H1 (cell line): ENCODE measurements at regions not wholly inside any gene's neighbourhood (a gene's known extent, or its start where the extent isn't known, plus 50 kb on each side); places are given as distances from the start of the nearest gene placed in this dataset.

Source experiments
- CTCF ChIA-PET: fragments of 300-600 bp; sonication (Branson Sonifier 250); formaldehyde crosslinking; loops from one replicate; lab custom pipeline; 2021; ENCODE audit not compliant: partially characterized antibody; lab: Charles Lee
- POLR2A ChIA-PET: fragments of 300-600 bp; sonication (Branson Sonifier 250); formaldehyde crosslinking; loops from one replicate; lab custom pipeline; 2021; ENCODE audit warnings: inconsistent platforms; ENCODE audit not compliant: partially characterized antibody; lab: Charles Lee
- DNase-seq, 2 experiments: peaks; one replicate each; pipeline versions ENCODE4 v3.0.0 to v3.0.0-alpha.2; 2010 to 2022; ENCODE audit warnings: low spot score in 2 of 2, low read depth in 1 of 2, mixed read lengths in 1 of 2
- FAIRE-seq: peaks from 2 replicates; lab custom pipeline; 2011; peaks lifted over from hg19 to GRCh38; lab: Jason Lieb, UNC
- H2AFZ ChIP-seq: 2 replicates; pipeline ENCODE4 v1.8.1; 2012; ENCODE audit warnings: low read length, inconsistent platforms
- H2AK5ac ChIP-seq: 2 replicates; pipeline ENCODE4 v1.6.1; 2013; ENCODE audit warnings: low read depth, low read length
- H2BK120ac ChIP-seq: replicated peaks from 2 replicates; pipeline ENCODE3; 2013; ENCODE audit warnings: low read depth, low read length, inconsistent platforms
- H2BK12ac ChIP-seq: 2 replicates; pipeline ENCODE4 v1.6.1; 2013; ENCODE audit warnings: low read depth, low read length
- H2BK15ac ChIP-seq: 2 replicates; pipeline ENCODE4 v1.6.1; 2013; ENCODE audit warnings: low read length
- H2BK20ac ChIP-seq: 2 replicates; pipeline ENCODE4 v1.6.1; 2013; ENCODE audit warnings: low read length
- H2BK5ac ChIP-seq: 2 replicates; pipeline ENCODE4 v1.6.1; 2013; ENCODE audit warnings: low read depth, low read length
- H3K14ac ChIP-seq: 2 replicates; pipeline ENCODE4 v1.6.1; 2013; ENCODE audit warnings: inconsistent platforms; ENCODE audit not compliant: insufficient read length
- H3K18ac ChIP-seq: 2 replicates; pipeline ENCODE4 v1.6.1; 2013; ENCODE audit warnings: low read length; ENCODE audit errors: extremely low read depth
- H3K23ac ChIP-seq: 2 replicates; pipeline ENCODE4 v1.6.1; 2013; ENCODE audit warnings: inconsistent platforms; ENCODE audit not compliant: insufficient read length
- H3K23me2 ChIP-seq: 2 replicates; pipeline ENCODE4 v1.6.1; 2013; ENCODE audit warnings: low read depth, low read length
- H3K27ac ChIP-seq: 2 replicates; pipeline ENCODE4 v1.6.1; 2011; ENCODE audit warnings: low read depth, low read length, inconsistent platforms
- H3K27me3 ChIP-seq, 4 experiments: replicated peaks in 1 of 4; 1 replicate in 1 of 4; 2 replicates in 3 of 4; pipeline versions ENCODE4 v1.6.1 to v1.8.1; 2011 to 2013; ENCODE audit warnings: low read length in 3 of 4, mild to moderate bottlenecking in 3 of 4, inconsistent platforms in 2 of 4, mixed read lengths in 2 of 4, moderate library complexity in 1 of 4; ENCODE audit not compliant: control insufficient read depth in 3 of 4, insufficient read depth in 3 of 4; ENCODE audit errors: extremely low read depth in 1 of 4
- H3K36me3 ChIP-seq, 4 experiments: 2 replicates each; pipeline versions ENCODE4 v1.6.1 to v1.8.1; 2011 to 2013; ENCODE audit warnings: mild to moderate bottlenecking in 4 of 4, low read length in 3 of 4, moderate library complexity in 2 of 4, control low read depth in 1 of 4, inconsistent platforms in 1 of 4; ENCODE audit not compliant: insufficient read depth in 4 of 4, control insufficient read depth in 2 of 4
- H3K4ac ChIP-seq: replicated peaks from 2 replicates; pipeline ENCODE3; 2013; ENCODE audit warnings: low read length, low read depth, mixed read lengths, inconsistent platforms; ENCODE audit not compliant: insufficient read length
- H3K4me1 ChIP-seq, 4 experiments: replicated peaks in 1 of 4; 1 replicate in 1 of 4; 2 replicates in 3 of 4; pipeline versions ENCODE4 v1.6.1 to v1.8.1; 2011 to 2013; ENCODE audit warnings: low read length in 3 of 4, inconsistent platforms in 2 of 4, mixed read lengths in 1 of 4; ENCODE audit not compliant: insufficient read depth in 4 of 4, control insufficient read depth in 3 of 4
- H3K4me2 ChIP-seq, 2 experiments: 2 replicates each; pipeline versions ENCODE4 v1.6.1 to v1.8.1; 2011 to 2013; ENCODE audit warnings: low read depth in 2 of 2, low read length in 2 of 2, control low read depth in 1 of 2, inconsistent platforms in 1 of 2, mild to moderate bottlenecking in 1 of 2; ENCODE audit not compliant: insufficient read depth in 1 of 2
- H3K4me3 ChIP-seq, 4 experiments: fragments of 200-600, 300-600 bp in 1 of 4; sonication (generic), shearing (Covaris generic), sonication (Bioruptor Twin) in 1 of 4; 2 replicates each; pipeline versions ENCODE4 v1.5.1 to v1.8.1; 2011 to 2016; ENCODE audit warnings: low read length in 4 of 4, low read depth in 3 of 4, control low read depth in 2 of 4, inconsistent platforms in 2 of 4, mild to moderate bottlenecking in 2 of 4, mixed read lengths in 1 of 4, moderate library complexity in 1 of 4; ENCODE audit not compliant: insufficient read depth in 2 of 4; ENCODE audit errors: extremely low read depth in 1 of 4
- H3K56ac ChIP-seq: replicated peaks from 2 replicates; pipeline ENCODE3; 2013; ENCODE audit warnings: low read depth, mild to moderate bottlenecking, mixed read lengths, low read length, inconsistent platforms; ENCODE audit not compliant: insufficient read length
- H3K79me1 ChIP-seq: 2 replicates; pipeline ENCODE4 v1.6.1; 2013; ENCODE audit warnings: low read depth, low read length, control low read depth
- H3K79me2 ChIP-seq, 2 experiments: 2 replicates each; pipeline versions ENCODE4 v1.6.1 to v1.8.1; 2012 to 2013; ENCODE audit warnings: low read length in 2 of 2, mild to moderate bottlenecking in 2 of 2, inconsistent platforms in 1 of 2; ENCODE audit not compliant: insufficient read depth in 2 of 2, control insufficient read depth in 1 of 2
- H3K9ac ChIP-seq, 4 experiments: replicated peaks in 1 of 4; 1 replicate in 1 of 4; 2 replicates in 3 of 4; pipeline versions ENCODE4 v1.6.1 to v1.8.1; 2011 to 2013; ENCODE audit warnings: low read depth in 3 of 4, low read length in 3 of 4, control low read depth in 2 of 4, mild to moderate bottlenecking in 2 of 4, moderate library complexity in 2 of 4, inconsistent platforms in 1 of 4; ENCODE audit errors: extremely low read depth in 1 of 4
- H3K9me3 ChIP-seq, 2 experiments: 2 replicates each; pipeline versions ENCODE4 v1.6.1 to v1.8.1; 2012 to 2013; ENCODE audit warnings: mild to moderate bottlenecking in 2 of 2, moderate library complexity in 2 of 2, control low read depth in 1 of 2, inconsistent platforms in 1 of 2, low read depth in 1 of 2, low read length in 1 of 2, mixed read lengths in 1 of 2; ENCODE audit not compliant: insufficient read depth in 2 of 2
- H4K20me1 ChIP-seq, 2 experiments: replicated peaks in 1 of 2; 2 replicates each; pipeline versions ENCODE3 to v1.8.1; 2011 to 2013; ENCODE audit warnings: inconsistent platforms in 2 of 2, low read length in 2 of 2, mild to moderate bottlenecking in 1 of 2; ENCODE audit not compliant: insufficient read depth in 2 of 2, control insufficient read depth in 1 of 2
- H4K5ac ChIP-seq: 2 replicates; pipeline ENCODE4 v1.6.1; 2013; ENCODE audit warnings: low read length, low read depth, mixed read lengths, inconsistent platforms; ENCODE audit not compliant: insufficient read length
- H4K8ac ChIP-seq: 2 replicates; pipeline ENCODE4 v1.8.0; 2013; ENCODE audit warnings: mild to moderate bottlenecking, moderate library complexity, low read length, inconsistent platforms; ENCODE audit not compliant: insufficient read depth; ENCODE audit errors: extremely low read depth
- H4K91ac ChIP-seq: replicated peaks from 2 replicates; pipeline ENCODE3; 2013; ENCODE audit warnings: low read length, mixed read lengths, inconsistent platforms; ENCODE audit not compliant: insufficient read length
- SP4 ChIP-seq: IDR thresholded peaks from 2 replicates; pipeline ENCODE4 v1.6.1; 2012; ENCODE audit warnings: low read length, inconsistent platforms
- WGBS, 2 experiments: shearing (Covaris generic) in 1 of 2; methylation state at CpG; one replicate each; pipeline versions ENCODE4 v1.1.6 to v1.1.7; 2013 to 2015; ENCODE audit warnings: low lambda C conversion rate in 2 of 2, mixed read lengths in 2 of 2, inconsistent platforms in 1 of 2, low coverage in 1 of 2, missing lambda C conversion rate in 1 of 2; ENCODE audit not compliant: insufficient replicate concordance in 2 of 2, insufficient coverage in 1 of 2, insufficient read length in 1 of 2; ENCODE audit errors: extremely low coverage in 1 of 2, missing lambda C conversion rate in 1 of 2; 5-methylcytosine and 5-hydroxymethylcytosine counted together

DNA sequence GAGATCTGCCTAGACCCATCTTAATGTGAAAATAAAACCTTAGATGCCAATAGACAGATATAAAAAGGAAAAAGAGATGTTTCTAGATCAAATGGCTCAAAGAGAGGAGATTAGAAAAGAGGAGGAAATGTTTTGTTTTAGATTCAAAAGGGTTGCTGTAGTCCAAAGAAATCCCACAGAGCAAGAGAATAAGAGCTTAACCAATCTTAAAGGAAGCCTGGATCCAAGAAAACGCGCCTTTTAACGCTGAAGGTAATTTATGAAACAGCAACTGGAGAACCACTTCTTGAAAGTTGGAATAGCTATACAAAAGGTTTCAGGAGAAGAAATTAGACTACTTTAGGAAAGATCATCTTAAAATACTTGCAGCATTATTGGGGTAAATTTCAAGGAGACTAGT is 298.8 kb downstream of the BRINP2 start:
- Histone ChIP-seq H3K36me3 (no peaks in the 10 kb centered on the region), H3K4ac (no peak overlapping the region), H3K79me1 (no peaks in the 10 kb centered on the region), H3K27me3 (no peaks in the 10 kb centered on the region), H4K91ac (no peak overlapping the region), H4K5ac (no peak overlapping the region), H2BK5ac (no peak overlapping the region), H3K23ac (no peak overlapping the region), H2BK120ac (no peak overlapping the region), H3K79me2 (no peaks in the 10 kb centered on the region), H2AK5ac (no peak overlapping the region), H4K20me1 (no peaks in the 10 kb centered on the region), H3K56ac (no peak overlapping the region), H2BK15ac (no peak overlapping the region), H3K9me3 (no peaks in the 10 kb centered on the region), H3K23me2 (no peaks in the 10 kb centered on the region), H2AFZ (no peak overlapping the region), H3K4me1 (no peaks in the 10 kb centered on the region), H3K14ac (no peak overlapping the region), H3K9ac (no peak overlapping the region), H3K4me2 (no peak overlapping the region), H3K27ac (no peak overlapping the region), H3K18ac (no peak overlapping the region), H3K4me3 (no peak overlapping the region), H2BK12ac (no peak overlapping the region), H4K8ac (no peak overlapping the region), H2BK20ac (no peak overlapping the region)
- FAIRE-seq (no peak), DNase-seq (no peak)
- 93% methylated on average over 3 of the region's 3 CpGs; no CpG with 5 or more reads in 1 of the 2 experiments for WGBS, 2 experiments
- ChIA-PET CTCF (interaction anchor here (0.7 to 1.1 kb wide), 2 partner anchors 9 to 185 kb away, joined by 3 to 4 read pairs; no protein-coding TSS in a partner anchor), POLR2A (no interaction called here)
- TF ChIP-seq SP4: no peak
